WTC11 (cell line): ENCODE measurements at regions not wholly inside any gene's neighbourhood (a gene's known extent, or its start where the extent isn't known, plus 50 kb on each side); places are given as distances from the start of the nearest gene placed in this dataset.

Source experiments
- CREM ChIP-seq: sonication (generic); formaldehyde crosslinking; IDR thresholded peaks from 2 replicates; pipeline ENCODE4 v1.8.1; 2022; ENCODE audit warnings: mild to moderate bottlenecking, missing genetic modification reagents, moderate library complexity
- HMGA2 ChIP-seq: fragments of 250-450 bp; sonication (Bioruptor Pico); IDR thresholded peaks from 2 replicates; pipeline ENCODE4 v1.4.0; 2021; ENCODE audit warnings: mild to moderate bottlenecking, moderate library complexity
- NFYB ChIP-seq: sonication (generic); formaldehyde crosslinking; conservative IDR thresholded peaks from 2 replicates; pipeline ENCODE4 v1.8.0; 2022; ENCODE audit warnings: low read depth, missing genetic modification reagents
- TCF7 ChIP-seq: sonication (generic); formaldehyde crosslinking; IDR thresholded peaks from 2 replicates; pipeline ENCODE4 v1.8.0; 2022; ENCODE audit warnings: mild to moderate bottlenecking, low read depth, missing genetic modification reagents, moderate library complexity
- ZNF121 ChIP-seq: sonication (generic); formaldehyde crosslinking; IDR thresholded peaks from 2 replicates; pipeline ENCODE4 v1.8.0; 2023; ENCODE audit warnings: missing genetic modification reagents
- TF ChIP-seq, protein P1 (sequence below): sonication (generic); formaldehyde crosslinking; IDR thresholded peaks from 2 replicates; pipeline ENCODE4 v1.8.0; 2023; ENCODE audit warnings: missing genetic modification reagents
- TF ChIP-seq, protein P2 (sequence below): sonication (generic); formaldehyde crosslinking; IDR thresholded peaks from 2 replicates; pipeline ENCODE4 v1.8.0; 2022; ENCODE audit warnings: mild to moderate bottlenecking, missing genetic modification reagents
- TF ChIP-seq, protein P3 (sequence below): sonication (generic); formaldehyde crosslinking; IDR thresholded peaks from 2 replicates; pipeline ENCODE4 v1.8.1; 2023; ENCODE audit warnings: mild to moderate bottlenecking, missing genetic modification reagents
- TF ChIP-seq, protein P4 (sequence below): fragments of 200-600 bp; IDR thresholded peaks from 2 replicates; pipeline ENCODE4 v1.8.0; 2022; ENCODE audit warnings: antibody characterized with exemption
- TF ChIP-seq, protein P5 (sequence below): sonication (generic); formaldehyde crosslinking; IDR thresholded peaks from 2 replicates; pipeline ENCODE4 v1.8.0; 2022; ENCODE audit warnings: mild to moderate bottlenecking, missing genetic modification reagents
- TF ChIP-seq, protein P6 (sequence below): sonication (generic); formaldehyde crosslinking; IDR thresholded peaks from 2 replicates; pipeline ENCODE4 v1.8.1; 2022; ENCODE audit warnings: missing genetic modification reagents, borderline replicate concordance
- TF ChIP-seq, protein P7 (sequence below): sonication (generic); formaldehyde crosslinking; IDR thresholded peaks from 2 replicates; pipeline ENCODE4 v1.8.1; 2023; ENCODE audit warnings: mild to moderate bottlenecking, missing genetic modification reagents, borderline replicate concordance

DNA sequence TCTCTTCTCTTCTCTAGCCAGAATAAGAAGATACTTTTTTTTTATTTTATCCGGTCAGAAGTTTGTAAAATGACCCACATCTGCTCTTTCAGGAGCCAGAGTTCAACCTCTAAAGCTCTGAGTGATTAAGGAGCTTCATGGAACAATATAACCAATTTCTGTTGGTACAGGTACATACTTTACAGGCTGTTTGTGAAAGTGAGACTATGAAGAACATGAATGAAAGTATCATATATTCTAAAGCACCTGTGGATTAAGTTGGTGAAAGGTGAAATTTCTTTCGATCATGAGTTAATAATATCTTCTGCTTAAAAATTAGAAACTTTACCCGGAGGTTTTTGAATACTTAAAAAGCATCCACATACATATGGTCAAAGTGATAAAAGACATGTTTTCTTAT, 65.2 kb downstream of the DMRT2 start:
- TF ChIP-seq, protein P1, sequence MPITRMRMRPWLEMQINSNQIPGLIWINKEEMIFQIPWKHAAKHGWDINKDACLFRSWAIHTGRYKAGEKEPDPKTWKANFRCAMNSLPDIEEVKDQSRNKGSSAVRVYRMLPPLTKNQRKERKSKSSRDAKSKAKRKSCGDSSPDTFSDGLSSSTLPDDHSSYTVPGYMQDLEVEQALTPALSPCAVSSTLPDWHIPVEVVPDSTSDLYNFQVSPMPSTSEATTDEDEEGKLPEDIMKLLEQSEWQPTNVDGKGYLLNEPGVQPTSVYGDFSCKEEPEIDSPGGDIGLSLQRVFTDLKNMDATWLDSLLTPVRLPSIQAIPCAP: no peak
- TF ChIP-seq, protein P2, sequence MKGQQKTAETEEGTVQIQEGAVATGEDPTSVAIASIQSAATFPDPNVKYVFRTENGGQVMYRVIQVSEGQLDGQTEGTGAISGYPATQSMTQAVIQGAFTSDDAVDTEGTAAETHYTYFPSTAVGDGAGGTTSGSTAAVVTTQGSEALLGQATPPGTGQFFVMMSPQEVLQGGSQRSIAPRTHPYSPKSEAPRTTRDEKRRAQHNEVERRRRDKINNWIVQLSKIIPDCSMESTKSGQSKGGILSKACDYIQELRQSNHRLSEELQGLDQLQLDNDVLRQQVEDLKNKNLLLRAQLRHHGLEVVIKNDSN: no peak
- TF ChIP-seq, protein P3, sequence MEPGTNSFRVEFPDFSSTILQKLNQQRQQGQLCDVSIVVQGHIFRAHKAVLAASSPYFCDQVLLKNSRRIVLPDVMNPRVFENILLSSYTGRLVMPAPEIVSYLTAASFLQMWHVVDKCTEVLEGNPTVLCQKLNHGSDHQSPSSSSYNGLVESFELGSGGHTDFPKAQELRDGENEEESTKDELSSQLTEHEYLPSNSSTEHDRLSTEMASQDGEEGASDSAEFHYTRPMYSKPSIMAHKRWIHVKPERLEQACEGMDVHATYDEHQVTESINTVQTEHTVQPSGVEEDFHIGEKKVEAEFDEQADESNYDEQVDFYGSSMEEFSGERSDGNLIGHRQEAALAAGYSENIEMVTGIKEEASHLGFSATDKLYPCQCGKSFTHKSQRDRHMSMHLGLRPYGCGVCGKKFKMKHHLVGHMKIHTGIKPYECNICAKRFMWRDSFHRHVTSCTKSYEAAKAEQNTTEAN (CRISPR knock-in tag): no peak
- TF ChIP-seq TCF7 (CRISPR knock-in tag) (no peak), NFYB (no peak), HMGA2 (CRISPR knock-in tag) (no peak), ZNF121 (no peak), CREM (CRISPR knock-in tag) (no peak)
- TF ChIP-seq, protein P4, sequence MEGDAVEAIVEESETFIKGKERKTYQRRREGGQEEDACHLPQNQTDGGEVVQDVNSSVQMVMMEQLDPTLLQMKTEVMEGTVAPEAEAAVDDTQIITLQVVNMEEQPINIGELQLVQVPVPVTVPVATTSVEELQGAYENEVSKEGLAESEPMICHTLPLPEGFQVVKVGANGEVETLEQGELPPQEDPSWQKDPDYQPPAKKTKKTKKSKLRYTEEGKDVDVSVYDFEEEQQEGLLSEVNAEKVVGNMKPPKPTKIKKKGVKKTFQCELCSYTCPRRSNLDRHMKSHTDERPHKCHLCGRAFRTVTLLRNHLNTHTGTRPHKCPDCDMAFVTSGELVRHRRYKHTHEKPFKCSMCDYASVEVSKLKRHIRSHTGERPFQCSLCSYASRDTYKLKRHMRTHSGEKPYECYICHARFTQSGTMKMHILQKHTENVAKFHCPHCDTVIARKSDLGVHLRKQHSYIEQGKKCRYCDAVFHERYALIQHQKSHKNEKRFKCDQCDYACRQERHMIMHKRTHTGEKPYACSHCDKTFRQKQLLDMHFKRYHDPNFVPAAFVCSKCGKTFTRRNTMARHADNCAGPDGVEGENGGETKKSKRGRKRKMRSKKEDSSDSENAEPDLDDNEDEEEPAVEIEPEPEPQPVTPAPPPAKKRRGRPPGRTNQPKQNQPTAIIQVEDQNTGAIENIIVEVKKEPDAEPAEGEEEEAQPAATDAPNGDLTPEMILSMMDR: no peak
- TF ChIP-seq, protein P5, sequence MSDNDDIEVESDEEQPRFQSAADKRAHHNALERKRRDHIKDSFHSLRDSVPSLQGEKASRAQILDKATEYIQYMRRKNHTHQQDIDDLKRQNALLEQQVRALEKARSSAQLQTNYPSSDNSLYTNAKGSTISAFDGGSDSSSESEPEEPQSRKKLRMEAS (CRISPR knock-in tag): no peak
- TF ChIP-seq, protein P6, sequence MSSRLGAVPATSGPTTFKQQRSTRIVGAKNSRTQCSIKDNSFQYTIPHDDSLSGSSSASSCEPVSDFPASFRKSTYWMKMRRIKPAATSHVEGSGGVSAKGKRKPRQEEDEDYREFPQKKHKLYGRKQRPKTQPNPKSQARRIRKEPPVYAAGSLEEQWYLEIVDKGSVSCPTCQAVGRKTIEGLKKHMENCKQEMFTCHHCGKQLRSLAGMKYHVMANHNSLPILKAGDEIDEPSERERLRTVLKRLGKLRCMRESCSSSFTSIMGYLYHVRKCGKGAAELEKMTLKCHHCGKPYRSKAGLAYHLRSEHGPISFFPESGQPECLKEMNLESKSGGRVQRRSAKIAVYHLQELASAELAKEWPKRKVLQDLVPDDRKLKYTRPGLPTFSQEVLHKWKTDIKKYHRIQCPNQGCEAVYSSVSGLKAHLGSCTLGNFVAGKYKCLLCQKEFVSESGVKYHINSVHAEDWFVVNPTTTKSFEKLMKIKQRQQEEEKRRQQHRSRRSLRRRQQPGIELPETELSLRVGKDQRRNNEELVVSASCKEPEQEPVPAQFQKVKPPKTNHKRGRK (CRISPR knock-in tag): no peak
- TF ChIP-seq, protein P7, sequence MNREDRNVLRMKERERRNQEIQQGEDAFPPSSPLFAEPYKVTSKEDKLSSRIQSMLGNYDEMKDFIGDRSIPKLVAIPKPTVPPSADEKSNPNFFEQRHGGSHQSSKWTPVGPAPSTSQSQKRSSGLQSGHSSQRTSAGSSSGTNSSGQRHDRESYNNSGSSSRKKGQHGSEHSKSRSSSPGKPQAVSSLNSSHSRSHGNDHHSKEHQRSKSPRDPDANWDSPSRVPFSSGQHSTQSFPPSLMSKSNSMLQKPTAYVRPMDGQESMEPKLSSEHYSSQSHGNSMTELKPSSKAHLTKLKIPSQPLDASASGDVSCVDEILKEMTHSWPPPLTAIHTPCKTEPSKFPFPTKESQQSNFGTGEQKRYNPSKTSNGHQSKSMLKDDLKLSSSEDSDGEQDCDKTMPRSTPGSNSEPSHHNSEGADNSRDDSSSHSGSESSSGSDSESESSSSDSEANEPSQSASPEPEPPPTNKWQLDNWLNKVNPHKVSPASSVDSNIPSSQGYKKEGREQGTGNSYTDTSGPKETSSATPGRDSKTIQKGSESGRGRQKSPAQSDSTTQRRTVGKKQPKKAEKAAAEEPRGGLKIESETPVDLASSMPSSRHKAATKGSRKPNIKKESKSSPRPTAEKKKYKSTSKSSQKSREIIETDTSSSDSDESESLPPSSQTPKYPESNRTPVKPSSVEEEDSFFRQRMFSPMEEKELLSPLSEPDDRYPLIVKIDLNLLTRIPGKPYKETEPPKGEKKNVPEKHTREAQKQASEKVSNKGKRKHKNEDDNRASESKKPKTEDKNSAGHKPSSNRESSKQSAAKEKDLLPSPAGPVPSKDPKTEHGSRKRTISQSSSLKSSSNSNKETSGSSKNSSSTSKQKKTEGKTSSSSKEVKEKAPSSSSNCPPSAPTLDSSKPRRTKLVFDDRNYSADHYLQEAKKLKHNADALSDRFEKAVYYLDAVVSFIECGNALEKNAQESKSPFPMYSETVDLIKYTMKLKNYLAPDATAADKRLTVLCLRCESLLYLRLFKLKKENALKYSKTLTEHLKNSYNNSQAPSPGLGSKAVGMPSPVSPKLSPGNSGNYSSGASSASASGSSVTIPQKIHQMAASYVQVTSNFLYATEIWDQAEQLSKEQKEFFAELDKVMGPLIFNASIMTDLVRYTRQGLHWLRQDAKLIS (CRISPR knock-in tag): no peak
